GM21786 (cell line): ENCODE measurements at regions not wholly inside any gene's neighbourhood (a gene's known extent, or its start where the extent isn't known, plus 50 kb on each side); places are given as distances from the start of the nearest gene placed in this dataset.

Experiments used
- ATAC-seq: cut with Tn5 transposase; IDR thresholded peaks from one replicate; pipeline ENCODE4 v1.9.1; 2021; ENCODE audit not compliant: unreplicated experiment

GRCh38 chr13:105660561-105660960 lies 874.9 kb downstream of the EFNB2 start:
- ATAC-seq: no peak

GRCh38 chr13:105658431-105658830 lies 877.0 kb downstream of the EFNB2 start:
- ATAC-seq: no peak

GRCh38 chr13:105655046-105655445 lies 880.4 kb downstream of the EFNB2 start:
- ATAC-seq: no peak

GRCh38 chr13:105643966-105644365 lies 891.5 kb downstream of the EFNB2 start:
- no peak for ATAC-seq

- no peak for ATAC-seq
These were observed 892.9 kb downstream of the EFNB2 start for GRCh38 chr13:105642511-105642958.

- no peak for ATAC-seq
These were observed 894.3 kb downstream of the EFNB2 start for GRCh38 chr13:105641121-105641520.

GRCh38 chr13:105638426-105638825 lies 897.0 kb downstream of the EFNB2 start:
- no peak for ATAC-seq

GRCh38 chr13:105634059-105634458 lies 901.4 kb downstream of the EFNB2 start:
- ATAC-seq: no peak

GRCh38 chr13:105630431-105630830 lies 905.0 kb downstream of the EFNB2 start:
- ATAC-seq: no peak

- no peak for ATAC-seq
These were observed 908.2 kb downstream of the EFNB2 start for GRCh38 chr13:105627270-105627669.

- ATAC-seq: no peak
These were observed 909.8 kb downstream of the EFNB2 start for GRCh38 chr13:105625691-105626090.

- no peak for ATAC-seq
These were observed 919.0 kb downstream of the EFNB2 start for GRCh38 chr13:105616333-105617075.

- ATAC-seq: no peak
These were observed 922.9 kb downstream of the EFNB2 start for GRCh38 chr13:105612541-105612940.

GRCh38 chr13:105611424-105611823 lies 924.0 kb downstream of the EFNB2 start:
- no peak for ATAC-seq

- no peak for ATAC-seq
These were observed 927.4 kb downstream of the EFNB2 start for GRCh38 chr13:105608104-105608503.

- no peak for ATAC-seq
These were observed 928.0 kb downstream of the EFNB2 start for GRCh38 chr13:105607426-105607825.

GRCh38 chr13:105607016-105607415 lies 928.4 kb downstream of the EFNB2 start:
- ATAC-seq: no peak

- no peak for ATAC-seq
These were observed 932.3 kb downstream of the EFNB2 start for GRCh38 chr13:105602956-105603670.

GRCh38 chr13:105599477-105600037 lies 935.9 kb downstream of the EFNB2 start:
- no peak for ATAC-seq

GRCh38 chr13:105598529-105598928 lies 936.9 kb downstream of the EFNB2 start:
- ATAC-seq: no peak

GRCh38 chr13:105597573-105597972 lies 937.9 kb downstream of the EFNB2 start:
- no peak for ATAC-seq

GRCh38 chr13:105595471-105595870 lies 940.0 kb downstream of the EFNB2 start:
- no peak for ATAC-seq
